HG03025 (cell line): ENCODE measurements at regions not wholly inside any gene's neighbourhood (a gene's known extent, or its start where the extent isn't known, plus 50 kb on each side); places are given as distances from the start of the nearest gene placed in this dataset.
"Not testable (repeated sequence)": the region's sequence is repeated elsewhere in the genome, so short reads cannot be mapped to it uniquely, and the experiment has no call there.

ENCODE experiments used
- ATAC-seq: cut with Tn5 transposase; IDR thresholded peaks from one replicate; pipeline ENCODE4 v1.9.1; 2021; ENCODE audit warnings: mild to moderate bottlenecking, moderate library complexity; ENCODE audit not compliant: unreplicated experiment, low FRiP score

DNA sequence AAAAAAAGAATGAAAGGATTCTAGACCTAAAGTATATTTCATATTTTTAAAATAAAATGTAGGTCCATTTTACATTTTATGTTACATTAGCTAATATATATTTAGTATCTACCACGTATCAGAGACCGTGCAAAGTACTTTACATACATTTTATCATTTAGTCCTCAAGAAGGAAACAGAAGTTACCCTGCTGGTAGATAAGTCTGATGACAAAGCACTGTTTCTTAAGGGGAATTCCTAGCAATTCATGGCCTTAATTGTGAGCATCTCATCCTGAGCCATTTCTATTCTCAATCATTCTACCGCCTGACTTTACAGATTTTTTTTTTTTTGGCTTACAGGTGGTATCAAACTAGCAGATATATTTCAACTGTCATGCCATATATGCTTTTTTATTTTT is 367.7 kb downstream of the PRELID2 start:
- no peak for ATAC-seq

DNA sequence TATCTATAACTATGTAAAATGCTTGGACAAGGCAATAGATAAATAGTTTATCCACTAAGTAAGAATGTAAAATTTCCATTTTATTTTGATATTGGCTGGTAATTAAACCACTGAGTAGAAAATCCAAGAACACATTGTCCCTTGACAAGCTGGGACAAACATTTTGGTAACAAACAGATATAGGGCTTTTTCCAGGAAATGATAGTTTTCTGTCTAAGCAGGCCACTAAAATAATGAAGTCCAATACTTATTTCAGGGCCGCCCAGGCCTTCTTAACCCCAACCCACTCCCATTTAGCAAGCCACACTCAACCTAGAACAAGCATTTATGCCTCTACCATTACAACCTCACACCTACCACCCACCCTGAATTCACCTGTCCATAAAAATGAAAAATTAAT is 368.6 kb downstream of the PRELID2 start:
- ATAC-seq = no peak

DNA sequence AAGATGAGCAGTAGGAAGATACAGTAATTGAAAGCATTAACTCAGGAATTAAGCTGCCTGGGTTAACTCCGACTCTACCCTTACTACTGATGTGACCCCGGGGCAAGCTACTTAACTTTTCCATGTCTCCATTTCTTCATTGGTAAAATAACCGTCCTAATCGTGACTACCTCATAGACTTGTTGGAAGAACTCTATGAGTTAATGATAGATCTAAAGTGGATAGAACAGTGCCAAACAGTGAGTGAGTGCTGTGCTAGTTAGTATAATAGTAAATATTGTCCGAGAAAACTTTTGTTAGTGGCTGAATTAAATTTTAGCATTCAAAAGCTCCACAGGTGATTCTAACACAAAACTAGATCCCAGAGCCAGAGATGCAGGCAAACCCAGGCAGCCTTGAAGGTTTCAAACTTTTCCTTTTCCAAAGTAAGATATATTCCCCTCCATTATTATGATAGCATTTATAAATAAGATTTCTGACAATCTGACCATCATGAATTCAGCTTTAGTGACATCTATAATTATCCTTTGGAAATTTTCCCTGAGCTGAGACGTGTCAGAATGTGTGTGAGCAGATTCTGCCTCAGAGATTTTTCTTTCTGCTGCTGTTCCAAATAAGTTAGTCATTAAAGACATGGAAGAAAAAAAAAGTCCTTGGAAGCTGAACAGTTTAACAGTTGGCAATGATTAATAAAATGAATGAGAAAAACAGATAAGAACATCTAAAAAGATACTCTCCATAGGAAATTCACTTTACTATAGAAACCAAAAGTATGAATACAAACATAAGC is 369.5 kb downstream of the PRELID2 start:
- ATAC-seq = no peak

DNA sequence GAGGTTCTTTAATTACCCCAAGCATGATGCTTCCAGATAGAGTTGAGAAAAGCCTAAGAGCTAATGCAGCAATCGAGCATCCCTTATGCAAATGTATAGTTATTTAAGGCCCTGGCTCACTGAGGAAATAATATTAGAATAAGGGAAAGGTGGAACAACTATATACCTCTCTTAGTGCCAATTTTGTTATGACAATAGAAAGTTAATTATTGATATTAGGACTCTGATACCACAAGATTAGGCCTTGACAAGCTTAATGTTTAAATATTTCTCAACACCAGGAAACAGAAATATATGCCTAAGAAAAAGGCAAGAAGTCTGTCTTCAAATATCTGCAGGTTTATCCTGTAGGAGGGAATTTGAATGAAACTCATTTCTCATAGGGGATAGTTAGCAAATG is 371.0 kb downstream of the PRELID2 start:
- no peak for ATAC-seq

DNA sequence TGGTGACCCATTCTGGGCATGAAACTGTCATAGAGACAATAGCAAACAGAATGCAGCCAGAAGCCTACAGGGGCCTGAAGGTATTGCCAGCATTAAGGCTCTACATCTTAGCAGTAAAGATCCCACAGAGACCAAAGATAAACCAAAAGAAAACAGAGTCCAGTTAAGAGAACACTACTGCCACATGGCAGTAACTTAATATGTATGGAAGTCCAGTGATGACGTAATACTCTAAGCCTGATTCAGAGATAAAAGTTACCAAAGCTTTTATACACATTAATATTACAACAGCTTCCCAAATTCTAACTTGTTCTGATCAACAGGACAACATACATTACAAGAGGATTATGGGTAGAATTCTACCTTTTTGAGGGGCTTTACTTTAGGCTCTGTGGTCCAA is 371.5 kb downstream of the PRELID2 start:
- no peak for ATAC-seq

DNA sequence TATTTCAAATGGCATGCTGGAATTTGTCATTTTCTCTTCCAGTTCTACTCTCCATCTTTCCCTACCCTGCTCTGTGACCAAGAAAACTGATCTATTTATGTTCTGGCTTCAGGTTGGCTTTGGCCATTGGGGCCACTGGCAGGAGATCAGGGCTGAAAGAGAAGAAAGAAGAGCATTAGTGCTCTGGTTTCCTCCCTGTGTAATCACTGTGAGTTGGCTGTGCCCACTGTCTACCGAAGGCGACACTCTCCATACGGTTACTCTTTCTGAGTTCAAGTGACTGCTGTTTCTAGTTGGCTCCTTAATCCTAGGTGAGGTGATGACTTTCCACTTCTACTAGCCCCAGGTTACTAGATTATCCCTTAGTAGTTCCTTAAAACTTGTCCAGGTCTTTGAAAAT is 372.6 kb downstream of the PRELID2 start:
- no peak for ATAC-seq

DNA sequence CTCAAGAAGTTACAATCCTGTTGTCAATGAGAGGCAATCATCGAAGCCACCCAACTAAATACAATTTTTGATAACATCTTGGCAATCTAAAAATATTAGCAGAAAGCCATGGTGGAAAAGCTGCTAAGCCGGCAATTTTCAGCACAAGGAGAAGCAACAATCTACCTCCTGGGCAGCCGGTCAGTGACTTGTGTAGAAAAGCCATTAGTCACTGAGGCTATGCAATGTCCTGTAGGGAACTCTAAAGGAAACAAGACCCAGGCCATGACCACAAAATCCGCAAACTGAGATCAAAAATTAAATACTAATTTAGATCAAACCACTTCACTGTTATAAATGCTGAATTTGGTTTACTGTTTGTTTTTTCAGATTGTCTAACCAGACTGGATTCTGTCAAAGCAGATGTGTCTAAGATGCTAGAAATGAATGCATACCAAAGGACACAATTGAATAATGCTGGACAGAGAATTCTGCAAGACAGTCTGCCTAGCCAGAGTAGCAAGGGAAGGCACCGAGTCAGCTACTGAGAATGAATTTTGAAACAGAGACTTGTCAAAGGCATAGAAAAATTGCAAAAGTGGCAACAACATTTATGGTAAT is 384.8 kb downstream of the PRELID2 start:
- no peak for ATAC-seq

DNA sequence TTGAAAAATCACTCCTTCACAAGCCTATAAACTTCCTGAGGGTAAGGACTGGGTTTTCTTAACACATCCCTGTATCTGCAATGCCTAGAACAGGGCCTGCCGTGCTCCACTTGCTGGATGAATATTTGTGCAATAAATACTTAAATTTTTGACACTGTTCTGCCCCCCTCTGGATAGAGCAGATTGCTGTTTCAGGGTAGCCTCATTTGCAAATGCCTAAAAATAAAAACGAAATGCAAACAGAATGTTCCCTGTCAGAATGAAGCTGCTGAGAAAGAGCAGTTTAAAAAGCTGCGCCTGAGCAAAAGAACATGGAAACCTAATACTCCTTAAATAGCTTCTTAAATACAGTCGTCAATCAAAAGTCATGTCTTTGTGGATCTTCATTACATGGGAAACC is 385.3 kb downstream of the PRELID2 start:
- ATAC-seq = no peak

DNA sequence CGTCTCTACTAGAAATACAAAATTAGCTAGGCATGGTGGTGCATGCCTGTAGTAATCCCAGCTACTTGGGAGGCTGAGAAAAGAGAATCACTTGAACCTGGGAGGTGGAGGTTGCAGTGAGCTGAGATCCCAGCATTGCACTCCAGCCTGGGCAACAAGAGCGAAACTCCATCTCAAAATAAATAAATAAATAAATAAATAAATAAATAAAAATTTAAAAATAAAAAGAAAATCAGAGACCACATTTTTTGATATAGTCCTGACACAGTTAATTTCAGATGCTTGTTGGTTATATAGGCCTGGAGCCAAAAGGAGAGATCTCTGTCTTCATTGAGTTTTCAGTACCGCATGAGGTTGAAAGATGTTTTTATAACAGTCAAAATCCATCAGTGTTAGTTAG is 388.3 kb downstream of the PRELID2 start:
- not testable (repeated sequence) for ATAC-seq

DNA sequence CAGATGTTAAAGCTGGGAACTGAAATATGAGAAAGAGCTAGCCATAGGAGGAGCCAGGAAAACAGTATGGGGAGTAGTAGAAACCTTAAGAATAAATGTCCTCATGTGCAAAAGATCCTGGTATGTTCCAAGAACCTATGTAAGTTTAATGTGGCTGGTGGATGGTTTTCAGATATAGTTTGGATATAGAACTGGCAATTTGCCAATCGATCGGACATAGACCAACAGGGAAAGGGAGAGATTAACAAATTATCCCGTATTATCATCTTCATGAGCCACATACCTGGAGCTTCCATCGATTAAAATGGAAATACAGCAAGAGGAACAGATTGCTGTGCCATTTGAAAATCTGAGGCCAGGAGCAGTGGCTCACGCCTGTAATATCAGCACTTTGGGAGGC is 388.7 kb downstream of the PRELID2 start:
- no peak for ATAC-seq

DNA sequence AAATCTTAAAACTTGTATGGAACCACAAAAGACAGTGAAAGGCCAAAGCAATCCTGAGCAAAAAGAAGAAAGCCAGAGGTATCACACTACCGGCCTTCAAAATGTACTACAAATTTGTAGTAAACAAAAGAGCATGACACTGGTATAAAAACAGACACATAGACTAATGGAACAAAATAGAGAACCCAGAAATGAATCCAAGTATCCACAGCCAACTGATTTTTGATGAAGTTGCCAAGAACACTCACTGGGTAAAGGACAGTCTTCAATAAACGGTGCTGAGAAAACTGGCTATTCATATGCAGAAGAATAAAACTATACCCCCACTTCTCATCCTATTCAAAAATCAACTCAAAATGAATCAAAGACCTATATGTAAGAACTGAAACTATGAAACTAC is 390.1 kb downstream of the PRELID2 start:
- ATAC-seq = no peak

DNA sequence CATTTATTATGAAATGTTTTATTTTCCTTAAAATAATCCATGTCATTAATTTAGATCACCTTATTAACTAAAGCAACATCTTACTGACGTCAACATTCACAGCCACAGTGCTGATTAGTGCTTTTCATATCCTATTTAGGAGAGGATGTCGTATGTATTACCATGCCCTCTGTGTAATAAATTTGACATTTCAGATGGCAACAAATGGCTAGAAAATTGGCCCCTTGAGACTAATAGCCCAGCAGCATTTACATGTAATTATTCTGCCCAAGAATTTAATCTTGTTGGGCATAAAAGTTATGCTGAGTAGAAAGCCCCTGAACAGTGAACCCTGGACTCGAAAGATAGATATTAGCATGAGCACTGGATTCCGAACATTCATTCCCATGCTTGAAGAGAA is 391.2 kb downstream of the PRELID2 start:
- ATAC-seq = no peak

DNA sequence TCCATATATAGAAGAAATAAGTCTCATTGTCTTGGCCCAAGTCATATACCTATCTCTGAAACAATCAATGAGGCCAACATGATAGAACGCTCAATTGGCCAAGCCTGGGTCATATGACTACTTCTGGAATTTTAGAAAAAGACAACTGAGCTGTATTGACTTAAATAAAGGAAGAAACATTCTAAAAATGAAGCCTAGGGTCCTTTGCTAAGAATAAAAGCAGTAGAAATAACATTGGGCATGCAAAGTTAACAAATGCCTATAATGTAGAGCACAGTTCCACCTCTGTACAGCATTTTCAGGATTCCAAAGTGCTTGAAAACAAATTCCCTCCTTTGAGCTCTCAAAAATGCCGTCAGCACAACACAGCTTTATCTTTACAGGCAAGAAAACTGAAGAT is 391.8 kb downstream of the PRELID2 start:
- ATAC-seq = no peak

DNA sequence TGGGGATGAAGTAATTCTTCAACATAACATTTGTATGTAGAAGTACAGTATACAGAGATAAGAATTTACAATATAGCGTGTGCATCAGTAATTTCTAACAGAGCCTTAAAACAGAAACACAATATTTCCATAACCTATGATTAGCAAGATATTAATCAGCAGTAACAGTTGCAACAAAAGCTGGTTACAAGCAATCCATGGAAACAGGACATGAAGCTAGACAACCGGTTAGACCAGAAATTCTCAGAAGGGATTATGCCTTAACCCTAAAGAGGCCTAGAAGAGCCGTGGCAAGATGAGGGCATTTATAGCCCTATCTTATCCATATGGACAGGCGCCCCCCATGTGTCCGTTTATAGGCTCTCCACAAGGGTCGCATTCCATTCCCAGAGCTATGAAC is 392.5 kb downstream of the PRELID2 start:
- ATAC-seq = not testable (repeated sequence)

DNA sequence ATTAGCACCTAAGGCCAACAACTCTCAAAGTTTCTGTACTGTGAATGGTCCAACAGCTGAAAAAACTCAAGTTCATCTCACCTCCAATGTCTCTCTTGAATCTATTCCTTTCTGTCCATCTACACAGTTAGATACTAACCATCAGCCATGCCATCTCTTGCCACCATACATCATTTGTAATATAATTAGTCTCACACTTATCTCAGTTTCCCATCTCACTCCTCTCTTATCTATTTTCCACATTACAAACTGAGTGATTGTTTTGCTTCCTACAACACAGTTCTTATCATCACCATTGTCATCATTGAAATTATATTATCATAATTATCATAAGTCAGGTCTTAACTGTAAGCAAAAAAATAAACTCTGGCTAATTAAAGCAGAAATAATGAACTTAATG is 393.9 kb downstream of the PRELID2 start:
- no peak for ATAC-seq

DNA sequence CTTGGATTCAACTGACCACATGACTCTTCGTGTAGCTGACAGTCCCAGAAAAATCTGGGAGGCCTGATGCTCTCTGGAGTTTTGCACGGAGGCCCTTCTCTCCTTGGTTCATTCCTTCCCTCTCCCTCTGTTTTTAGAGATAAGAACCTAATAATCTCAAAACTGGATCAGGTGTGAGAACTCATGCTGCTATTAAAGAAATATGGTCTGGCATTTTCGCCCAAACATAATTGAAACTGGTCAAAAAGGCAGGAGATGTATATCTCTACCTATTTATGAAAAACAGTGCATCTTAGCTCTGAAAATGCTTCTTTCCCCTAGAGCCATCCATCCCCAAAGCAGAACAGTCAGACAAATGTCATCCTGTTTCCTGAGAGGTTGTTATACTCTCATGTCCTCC is 397.5 kb downstream of the PRELID2 start:
- no peak for ATAC-seq

DNA sequence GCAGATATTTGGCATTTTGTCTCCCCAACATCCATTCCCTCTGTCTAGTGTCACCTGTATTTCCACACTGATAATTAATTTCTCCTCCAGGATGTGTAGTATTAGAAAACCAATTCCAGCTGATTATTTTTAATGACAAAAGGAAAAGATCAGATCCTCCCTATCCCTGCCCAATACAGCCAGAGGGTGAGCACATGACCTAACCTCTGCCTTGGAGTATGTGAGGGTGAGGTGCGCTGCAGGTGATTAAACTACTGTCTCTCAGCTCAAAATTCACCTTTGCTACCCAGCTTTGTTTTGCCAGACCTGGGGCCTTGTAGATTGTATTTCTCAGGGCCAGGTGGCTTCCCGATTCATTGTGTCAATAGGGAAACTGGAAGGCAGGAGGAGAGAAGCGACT is 402.1 kb downstream of the PRELID2 start:
- no peak for ATAC-seq

DNA sequence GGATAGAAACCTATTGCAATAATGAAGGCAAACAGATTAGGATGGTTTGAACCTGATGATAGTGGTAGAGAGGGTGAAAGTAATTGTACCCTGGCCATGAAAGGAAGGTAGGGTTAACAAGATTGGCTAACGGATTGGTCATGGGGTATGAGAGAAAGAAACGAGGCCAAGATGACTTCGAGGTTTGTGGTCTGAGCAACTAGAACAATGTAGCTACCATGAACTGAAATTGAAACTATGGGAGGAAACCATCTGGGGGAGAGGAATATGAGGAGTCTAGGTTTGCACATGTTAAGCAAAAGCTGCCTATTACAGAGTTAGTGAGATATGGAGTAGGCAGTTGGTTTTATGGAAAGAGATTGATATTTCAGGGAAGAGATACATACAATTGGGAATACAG is 406.0 kb downstream of the PRELID2 start:
- ATAC-seq = no peak

DNA sequence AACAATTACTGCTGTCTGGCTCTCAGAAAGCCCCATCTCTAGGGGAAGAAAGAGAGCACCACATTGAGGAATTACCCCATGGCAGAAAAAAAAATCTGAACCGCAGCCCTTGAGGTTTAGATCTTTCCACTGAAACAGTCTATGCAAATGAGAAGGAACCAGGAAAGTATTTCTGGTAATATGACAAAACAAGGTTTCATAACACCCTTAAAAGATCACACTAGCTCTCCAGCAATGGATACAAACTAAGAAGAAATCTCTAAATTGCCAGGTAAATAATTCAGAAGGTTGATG is 427.1 kb downstream of the PRELID2 start:
- peak; percentile 68 for ATAC-seq

DNA sequence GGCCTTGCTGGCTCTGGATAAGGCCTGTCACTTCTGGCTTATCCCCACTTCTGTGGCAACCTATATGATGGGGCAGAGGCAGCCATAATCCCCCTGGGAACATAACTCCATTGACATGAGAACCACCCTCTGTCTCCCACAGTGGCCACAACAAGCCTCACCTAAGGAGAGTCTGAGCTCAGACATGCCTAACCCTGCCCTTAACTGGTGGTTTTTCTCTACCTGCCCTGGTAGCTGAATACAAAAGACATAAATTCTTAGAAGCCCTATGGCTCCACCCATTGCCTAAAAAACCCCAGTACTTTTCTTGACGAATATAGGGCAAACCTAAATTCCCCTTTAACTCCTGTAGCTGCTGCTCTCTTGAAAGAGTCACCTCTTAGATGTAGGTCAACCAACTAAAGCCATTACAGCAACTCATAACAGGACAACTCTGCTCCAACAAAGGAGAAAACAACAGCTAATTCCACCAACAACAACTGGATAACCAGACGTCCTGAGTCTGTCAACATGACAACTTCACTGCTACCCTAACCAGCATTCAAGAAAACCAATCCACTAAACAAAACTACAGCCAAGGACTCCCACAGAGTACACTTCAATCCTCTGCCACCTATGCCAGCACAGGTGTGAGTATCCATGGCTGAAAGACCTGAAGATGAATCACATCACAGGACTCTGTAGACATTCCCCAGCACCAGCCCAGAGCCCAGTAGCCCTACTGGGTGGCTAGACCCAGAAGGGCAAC is 427.7 kb downstream of the PRELID2 start:
- ATAC-seq = peak; percentile 29

DNA sequence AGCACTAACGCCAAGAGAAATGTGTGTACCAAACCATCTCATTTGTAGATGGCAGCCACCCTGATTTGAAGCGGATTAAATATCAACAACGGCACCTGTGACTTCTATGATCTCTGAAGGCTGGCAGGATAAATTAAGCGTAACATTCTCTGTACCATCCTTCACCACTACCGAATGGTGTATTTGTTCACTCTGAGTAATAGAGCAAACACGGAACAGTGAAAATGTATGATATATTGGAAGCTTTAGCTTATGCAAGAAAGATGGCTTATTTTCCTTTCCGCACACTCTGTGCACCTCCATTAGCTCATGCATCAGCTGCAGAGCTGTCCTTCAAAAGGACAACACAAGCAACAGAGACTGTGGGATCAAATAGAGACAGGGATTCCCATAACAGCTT is 431.1 kb downstream of the PRELID2 start:
- ATAC-seq = no peak

DNA sequence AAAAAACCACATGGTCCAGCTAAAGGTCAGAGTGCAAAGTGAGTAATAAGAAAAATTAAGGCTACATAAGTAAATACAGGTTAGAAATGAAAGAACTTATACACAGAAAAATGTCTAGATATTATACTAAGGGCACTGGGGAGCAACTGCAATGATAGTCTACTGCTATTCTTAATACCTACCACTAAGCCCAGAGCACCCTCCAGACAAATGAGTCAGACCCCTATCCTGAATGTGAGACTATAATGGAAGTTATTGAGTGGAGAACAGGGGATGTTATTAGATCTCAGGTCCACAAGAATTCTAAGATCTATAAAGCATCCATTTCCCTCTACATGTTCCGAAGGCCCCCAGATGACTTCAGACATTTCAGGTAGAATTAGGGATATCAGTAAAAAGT is 438.3 kb downstream of the PRELID2 start:
- ATAC-seq = no peak
